NOMO-1 (cell line): ENCODE measurements at regions not wholly inside any gene's neighbourhood (a gene's known extent, or its start where the extent isn't known, plus 50 kb on each side); places are given as distances from the start of the nearest gene placed in this dataset.

Experiments used
- DNase-seq, 2 experiments: peaks; one replicate each; lab custom pipeline; 2025; ENCODE audit not compliant: unreplicated experiment in 2 of 2; lab: John Stamatoyannopoulos, UW

- no peak for DNase-seq
Measured at GRCh38 chr2:9156483-9156882, 50.1 kb upstream of the ASAP2 start.

DNA sequence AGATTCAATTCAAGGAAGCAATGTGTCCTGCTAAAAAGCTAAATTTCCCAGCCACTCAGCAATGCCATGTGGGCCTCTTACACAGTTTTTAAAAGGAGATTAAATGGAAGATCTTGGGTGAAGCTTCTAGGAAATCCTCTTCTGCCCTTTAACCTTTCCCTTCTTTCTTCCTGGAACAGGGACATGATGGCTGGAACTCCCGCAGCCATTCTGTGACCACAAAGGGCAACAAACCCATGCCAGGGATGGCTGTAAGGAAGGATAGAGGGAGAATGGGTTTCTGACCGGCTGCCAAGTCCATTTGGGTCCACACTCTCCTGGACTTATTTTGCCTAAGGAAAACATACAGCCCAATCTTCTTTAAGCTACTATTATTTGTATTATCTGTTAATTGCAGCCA lies 52.6 kb upstream of the ASAP2 start:
- no peak for DNase-seq

- no peak for DNase-seq
Measured at GRCh38 chr2:9153643-9153980, 53.0 kb upstream of the ASAP2 start.

- no peak for DNase-seq
Measured at GRCh38 chr2:9152975-9153642, 53.5 kb upstream of the ASAP2 start.

- DNase-seq = no peak
Measured at GRCh38 chr2:9150906-9151305, 55.7 kb upstream of the ASAP2 start.

DNA sequence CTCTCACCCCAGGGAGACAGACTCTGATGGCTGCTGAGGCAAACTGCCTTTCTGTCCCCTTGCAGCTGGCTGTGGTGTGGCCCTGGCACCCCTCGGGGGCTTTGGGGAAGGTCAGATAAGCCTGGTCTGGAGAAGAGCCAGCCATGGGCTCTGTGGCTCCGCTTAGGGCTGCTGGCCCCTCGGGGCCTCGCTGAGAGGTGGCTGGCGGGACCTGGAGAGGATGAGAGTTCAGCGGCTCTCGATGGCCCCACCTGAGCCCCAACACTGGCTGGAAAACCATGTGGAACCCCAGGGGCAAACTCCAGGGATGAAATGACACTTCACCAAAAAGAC lies 56.1 kb upstream of the ASAP2 start:
- no peak for DNase-seq

- DNase-seq = no peak
Measured at GRCh38 chr2:9149726-9150567, 56.7 kb upstream of the ASAP2 start.

DNA sequence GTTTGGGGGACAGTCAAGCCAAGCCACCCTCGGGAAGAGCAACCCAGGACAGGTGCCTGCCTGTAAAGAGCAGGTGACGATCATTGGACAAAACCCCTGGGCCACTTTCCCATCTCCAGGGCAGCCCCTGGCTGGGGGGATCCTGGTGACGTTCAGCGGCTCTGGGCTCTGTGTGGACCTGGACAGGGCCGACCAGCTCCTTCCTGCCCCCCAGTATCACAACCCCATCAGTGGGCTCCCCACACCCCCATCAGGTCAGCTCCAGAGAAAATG lies 57.3 kb upstream of the ASAP2 start:
- no peak for DNase-seq

GRCh38 chr2:9146646-9147045 lies 60.0 kb upstream of the ASAP2 start:
- DNase-seq = no peak

- no peak for DNase-seq
Measured at GRCh38 chr2:9145752-9146430, 60.7 kb upstream of the ASAP2 start.

DNA sequence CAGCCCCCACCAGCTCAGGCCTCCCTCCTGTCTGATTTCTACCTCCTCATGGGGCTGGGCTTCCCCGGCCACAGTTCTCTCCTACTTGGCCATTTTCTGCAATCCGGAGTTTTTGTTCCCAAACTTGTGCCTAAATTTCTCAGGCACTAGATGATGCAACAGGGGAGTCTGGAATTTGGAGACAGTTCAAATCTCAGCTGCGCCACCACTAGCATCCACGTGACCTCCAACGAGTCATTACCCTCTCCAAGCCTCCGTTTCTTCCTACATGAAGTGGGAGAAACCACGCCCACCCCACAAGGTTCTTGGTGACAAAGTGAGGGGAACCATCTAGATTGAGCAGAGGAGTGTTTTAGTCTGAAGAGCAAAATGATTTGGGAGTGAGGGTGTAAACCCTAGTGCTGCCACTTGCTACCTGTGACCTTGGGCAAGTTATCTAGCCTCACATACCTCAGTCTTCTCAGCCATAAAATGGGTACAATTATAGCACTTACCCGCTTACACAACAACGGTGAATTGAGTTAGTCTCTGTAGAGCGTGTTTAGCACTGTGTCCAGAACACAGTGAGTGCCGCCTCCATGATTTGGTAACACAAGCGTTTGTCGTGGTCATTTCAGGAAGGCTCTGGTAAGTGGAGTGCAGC lies 61.4 kb upstream of the ASAP2 start:
- DNase-seq = no peak

DNA sequence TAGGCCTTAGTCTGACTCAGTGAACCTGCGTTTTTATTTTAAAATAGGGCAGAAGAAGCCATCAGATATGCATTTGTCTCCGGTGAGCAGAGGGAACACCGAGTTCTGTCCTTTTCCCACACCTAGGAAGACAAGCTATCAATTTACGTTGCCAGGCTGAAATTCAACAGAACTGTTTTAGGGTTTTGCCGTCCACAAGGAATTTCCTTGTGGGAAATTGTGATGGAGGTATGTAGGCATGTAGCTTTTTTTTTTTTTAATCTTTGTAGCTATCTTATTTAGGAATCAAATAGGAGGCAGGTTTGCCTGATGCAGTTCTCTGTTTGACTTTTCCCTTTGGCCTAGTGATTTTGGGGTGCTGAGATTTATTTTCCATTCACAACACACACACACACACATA lies 62.0 kb upstream of the ASAP2 start:
- DNase-seq = no peak

GRCh38 chr2:9144046-9144445 lies 62.6 kb upstream of the ASAP2 start:
- no peak for DNase-seq

- DNase-seq = no peak
Measured at GRCh38 chr2:9143264-9143815, 63.3 kb upstream of the ASAP2 start.

DNA sequence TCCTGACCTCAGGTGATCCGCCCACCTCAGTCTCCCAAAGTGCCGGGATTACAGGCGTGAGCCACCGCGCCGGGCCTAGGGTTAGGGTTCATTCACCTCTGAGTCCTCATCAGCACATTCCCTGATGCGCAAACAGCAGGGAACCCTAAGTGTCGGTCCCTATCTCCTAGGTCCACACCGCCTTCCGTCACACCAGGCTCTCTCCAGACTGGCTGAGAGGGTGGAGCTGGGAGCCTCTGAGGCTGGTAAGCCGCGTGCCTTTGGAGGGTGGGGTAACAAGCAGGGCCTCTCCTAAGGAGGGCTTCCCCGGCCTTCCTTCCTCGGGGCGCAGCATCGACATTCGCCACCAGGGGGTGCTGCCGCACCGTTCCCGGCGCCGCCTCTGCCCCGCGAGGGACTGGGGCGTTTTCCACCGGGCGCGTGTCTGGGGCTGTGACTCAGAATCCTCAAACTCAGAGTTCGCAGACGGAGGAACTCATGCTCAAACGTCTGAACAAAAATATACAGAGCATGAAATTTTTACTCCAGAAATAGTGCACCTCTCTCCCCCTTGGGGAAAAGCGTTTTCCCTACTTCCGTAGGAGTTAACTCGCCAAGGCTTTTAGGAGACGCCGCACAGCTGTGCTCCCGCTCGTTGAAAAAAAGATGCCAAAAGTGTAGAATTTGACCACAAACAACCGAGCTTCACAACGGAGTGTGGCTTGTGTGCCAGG lies 63.9 kb upstream of the ASAP2 start:
- DNase-seq = peak; percentile 73 to 77

DNA sequence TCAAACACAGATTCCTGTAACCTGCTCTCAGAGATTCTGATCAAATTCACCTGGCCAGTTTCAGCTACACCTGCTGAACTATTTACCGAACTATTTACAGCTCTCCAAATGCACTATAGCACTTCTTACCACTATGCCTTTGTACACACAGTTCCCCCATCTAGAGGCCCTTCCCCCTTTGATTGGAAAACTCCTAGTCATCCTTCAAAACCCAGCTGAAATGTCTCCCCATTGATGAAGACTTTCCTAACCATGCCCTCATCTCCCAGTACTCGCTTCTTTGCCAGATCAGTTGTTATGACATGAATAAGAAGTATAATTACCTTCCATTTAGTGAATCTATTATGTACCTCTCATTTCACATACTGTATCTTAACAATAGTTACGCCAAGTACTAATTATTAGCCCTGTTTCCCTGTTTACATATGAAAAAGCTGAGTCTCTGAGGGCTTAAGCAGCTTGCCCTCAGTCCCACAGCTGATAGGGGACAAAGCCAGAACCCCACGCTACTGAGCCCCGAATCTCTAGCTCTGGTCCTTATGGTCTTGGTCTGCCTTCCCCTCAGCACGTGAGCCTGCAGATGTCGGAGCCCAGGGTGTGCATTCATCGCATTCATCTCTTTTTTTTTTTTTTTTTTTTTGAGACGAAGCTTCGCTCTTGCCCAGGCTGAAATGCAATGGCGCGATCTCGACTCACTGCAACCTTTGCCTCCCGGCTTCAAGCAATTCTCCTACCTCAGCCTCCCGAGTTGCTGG lies 64.7 kb upstream of the ASAP2 start:
- DNase-seq = no peak

GRCh38 chr2:9141091-9141667 lies 65.4 kb upstream of the ASAP2 start:
- DNase-seq = no peak

GRCh38 chr2:9140645-9141044 lies 66.0 kb upstream of the ASAP2 start:
- no peak for DNase-seq

- DNase-seq = peak; percentile 40 to 41
Measured at GRCh38 chr2:9139491-9140443, 66.8 kb upstream of the ASAP2 start.
